ENCODE measurements at regions not wholly inside any gene's neighbourhood (a gene's known extent, or its start where the extent isn't known, plus 50 kb on each side); places are given as distances from the start of the nearest gene placed in this dataset.

GRCh38 chr2:16318051-16318450 lies 347.6 kb downstream of the CYRIA start:
- no peak overlapping the region for H3K4me3 Mint-ChIP-seq (ENCODE audit: unreplicated experiment)
- H3K36me3 Mint-ChIP-seq (ENCODE audit: low read depth, unreplicated experiment) = no peaks in the 10 kb centered on the region
- H3K9me3 Mint-ChIP-seq (ENCODE audit: unreplicated experiment) = no peaks in the 10 kb centered on the region
- H3K27me3 Mint-ChIP-seq (ENCODE audit: unreplicated experiment) = peaks cover 8% of the 10 kb centered on the region
- TF ChIP-seq CTCF (IDR thresholded peaks at IDR 0.05; ENCODE audit: unreplicated experiment) = no peak
- peaks cover 18% of the 10 kb centered on the region for H3K4me1 Mint-ChIP-seq (ENCODE audit: unreplicated experiment)
- H3K27ac Mint-ChIP-seq (ENCODE audit: unreplicated experiment) = peak overlapping the region; percentile 38
- DNase-seq (ENCODE audit: low spot score) = no peak

- peaks cover 18% of the 10 kb centered on the region for H3K4me1 Mint-ChIP-seq (ENCODE audit: unreplicated experiment)
Observed at GRCh38 chr2:16317211-16317830, 348.3 kb downstream of the CYRIA start.

GRCh38 chr2:16316456-16317210 lies 349.0 kb downstream of the CYRIA start:
- Mint-ChIP-seq H3K27me3 (ENCODE audit: unreplicated experiment) (peaks cover 7% of the 10 kb centered on the region), H3K27ac (ENCODE audit: unreplicated experiment) (no peak overlapping the region), H3K9me3 (ENCODE audit: unreplicated experiment) (no peaks in the 10 kb centered on the region), H3K36me3 (ENCODE audit: low read depth, unreplicated experiment) (no peaks in the 10 kb centered on the region), H3K4me3 (ENCODE audit: unreplicated experiment) (no peak overlapping the region), H3K4me1 (ENCODE audit: unreplicated experiment) (peaks cover 18% of the 10 kb centered on the region)
- no peak for DNase-seq (ENCODE audit: low spot score)
- TF ChIP-seq CTCF (IDR thresholded peaks at IDR 0.05; ENCODE audit: unreplicated experiment) = no peak

More at GRCh38 chr2:16317211-16317830, 348.3 kb downstream of the CYRIA start:
- Mint-ChIP-seq H3K4me3 (ENCODE audit: unreplicated experiment) (no peak overlapping the region), H3K9me3 (ENCODE audit: unreplicated experiment) (no peaks in the 10 kb centered on the region), H3K36me3 (ENCODE audit: low read depth, unreplicated experiment) (no peaks in the 10 kb centered on the region), H3K27me3 (ENCODE audit: unreplicated experiment) (peaks cover 7% of the 10 kb centered on the region), H3K27ac (ENCODE audit: unreplicated experiment) (no peak overlapping the region)
- no peak for DNase-seq (ENCODE audit: low spot score)
- no peak for TF ChIP-seq CTCF (IDR thresholded peaks at IDR 0.05; ENCODE audit: unreplicated experiment)

- Mint-ChIP-seq H3K4me3 (ENCODE audit: unreplicated experiment) (no peak overlapping the region), H3K36me3 (ENCODE audit: low read depth, unreplicated experiment) (no peaks in the 10 kb centered on the region), H3K27me3 (ENCODE audit: unreplicated experiment) (peaks cover 7% of the 10 kb centered on the region), H3K4me1 (ENCODE audit: unreplicated experiment) (peaks cover 18% of the 10 kb centered on the region), H3K9me3 (ENCODE audit: unreplicated experiment) (no peaks in the 10 kb centered on the region), H3K27ac (ENCODE audit: unreplicated experiment) (no peak overlapping the region)
- no peak for TF ChIP-seq CTCF (IDR thresholded peaks at IDR 0.05; ENCODE audit: unreplicated experiment)
- DNase-seq (ENCODE audit: low spot score) = no peak
Observed at GRCh38 chr2:16315908-16316307, 349.7 kb downstream of the CYRIA start.

GRCh38 chr2:16315458-16315835 lies 350.2 kb downstream of the CYRIA start:
- Mint-ChIP-seq H3K27ac (ENCODE audit: unreplicated experiment) (no peak overlapping the region), H3K4me3 (ENCODE audit: unreplicated experiment) (no peak overlapping the region), H3K4me1 (ENCODE audit: unreplicated experiment) (peaks cover 18% of the 10 kb centered on the region), H3K9me3 (ENCODE audit: unreplicated experiment) (no peaks in the 10 kb centered on the region), H3K36me3 (ENCODE audit: low read depth, unreplicated experiment) (no peaks in the 10 kb centered on the region), H3K27me3 (ENCODE audit: unreplicated experiment) (peaks cover 7% of the 10 kb centered on the region)
- DNase-seq (ENCODE audit: low spot score) = no peak
- TF ChIP-seq CTCF (IDR thresholded peaks at IDR 0.05; ENCODE audit: unreplicated experiment) = no peak

All from endothelial cell (in vitro differentiated cells).